ENCODE measurements at regions not wholly inside any gene's neighbourhood (a gene's known extent, or its start where the extent isn't known, plus 50 kb on each side); places are given as distances from the start of the nearest gene placed in this dataset.

DNA sequence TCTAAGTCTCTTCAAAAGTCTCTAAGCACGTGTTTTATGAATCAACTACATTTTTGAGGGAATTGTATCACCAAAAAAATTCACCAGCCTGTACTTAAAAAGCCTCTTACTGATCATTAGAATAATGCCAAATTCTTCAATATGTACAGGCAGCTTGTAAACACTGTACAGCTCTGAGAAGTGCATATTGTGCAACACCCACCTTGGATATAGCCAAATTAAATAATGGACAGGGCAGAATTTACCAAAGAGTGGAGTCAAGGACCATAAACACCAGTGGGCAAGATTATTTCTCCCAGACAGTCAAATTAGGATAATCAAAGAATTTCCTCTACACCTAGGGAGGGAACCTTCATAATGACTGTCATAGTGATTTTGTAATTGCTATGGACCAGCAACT is 338.2 kb downstream of the NR4A2 start:
- H3K9me3 ChIP-seq (ENCODE audit: control insufficient read depth, insufficient read depth, low read length), result peaks cover 2% of the 10 kb centered on the region; the same call in 1 of the 2 replicates
- H4K20me1 ChIP-seq (ENCODE audit: insufficient read depth, low read length), result no peaks in the 10 kb centered on the region
- no peaks in the 10 kb centered on the region for H3K9me1 ChIP-seq (ENCODE audit: insufficient read depth, low read length)
- H3K4me3 ChIP-seq (ENCODE audit: insufficient read depth, low read depth, low read length), result no peak overlapping the region
- no peaks in the 10 kb centered on the region for H3K79me1 ChIP-seq (ENCODE audit: low read depth in 1 of 2, low read length in 2 of 2)
- H4K91ac ChIP-seq (ENCODE audit: insufficient read depth, low read depth, low read length), result no peak overlapping the region
- H2AFZ ChIP-seq (replicated peaks; ENCODE audit: low read length, poor library complexity), result no peak overlapping the region
- H3K4me1 ChIP-seq (ENCODE audit: control insufficient read depth, insufficient read depth, low read length), result no peaks in the 10 kb centered on the region
- H3K27ac ChIP-seq (ENCODE audit: insufficient read depth, low read length), result no peak overlapping the region
- no peak overlapping the region for H3K23ac ChIP-seq (ENCODE audit: low read depth, low read length)
- ATAC-seq (ENCODE audit: low read depth) (no peak), DNase-seq (no peak)
- no peak overlapping the region for H2BK120ac ChIP-seq (ENCODE audit: low read depth, low read length)
- no peak overlapping the region for H2AK5ac ChIP-seq (ENCODE audit: low read depth, low read length)
- intact Hi-C loops (cut with micrococcal nuclease), result no loop called here
- no peak overlapping the region for H3K9ac ChIP-seq (ENCODE audit: low read depth, low read length)
- POLR2A ChIA-PET (ENCODE audit: unreplicated experiment), result no interaction called here
- H2BK20ac ChIP-seq (ENCODE audit: low read depth, low read length), result no peak overlapping the region
- dilution Hi-C loops (cut with HindIII; ENCODE audit: low sequenced_read_pairs, unreplicated experiment), result no loop called here
- H4K8ac ChIP-seq (ENCODE audit: low read depth in 2 of 2, low read length in 2 of 2), result no peak overlapping the region
- no peak overlapping the region for H3K18ac ChIP-seq (ENCODE audit: low read depth, low read length)
- H3K27me3 ChIP-seq (ENCODE audit: control insufficient read depth, insufficient read depth, low read length), result no peaks in the 10 kb centered on the region
- CTCF ChIA-PET, result no interaction called here
- H2BK5ac ChIP-seq (ENCODE audit: low read depth, low read length, poor library complexity, severe bottlenecking), result no peak overlapping the region
- BruUV-seq (replicated peaks), result no TSS peak
- TF ChIP-seq MAFK (IDR thresholded peaks at IDR 0.05; ENCODE audit: low read depth, low read length) (no peak), ELK1 (IDR thresholded peaks at IDR 0.05; ENCODE audit: borderline replicate concordance, low read depth, low read length) (no peak), BHLHE40 (IDR thresholded peaks at IDR 0.05; ENCODE audit: low read depth, low read length) (no peak), MAZ (IDR thresholded peaks at IDR 0.05; ENCODE audit: borderline replicate concordance, low read depth, low read length) (no peak), SMC3 (IDR thresholded peaks at IDR 0.05; ENCODE audit: low read depth, low read length) (no peak), NFE2L2 (IDR thresholded peaks at IDR 0.05; ENCODE audit: low read depth, low read length) (no peak), POLR2A (IDR thresholded peaks at IDR 0.05; ENCODE audit: low read depth, low read length) (no peak), RFX5 (IDR thresholded peaks at IDR 0.05; ENCODE audit: low read depth, low read length) (no peak), CEBPB (IDR thresholded peaks at IDR 0.05; ENCODE audit: low read depth, low read length) (no peak)
- H3K56ac ChIP-seq (ENCODE audit: extremely low read depth, insufficient read depth, low read length), result no peak overlapping the region
- H3K4ac ChIP-seq (ENCODE audit: low read depth, low read length), result no peak overlapping the region
- in situ Hi-C loops (cut with MboI; ENCODE audit: low sequenced_read_pairs), result no loop called here
- no peaks in the 10 kb centered on the region for H3K36me3 ChIP-seq (ENCODE audit: control insufficient read depth, insufficient read depth, low read length)
- H4K5ac ChIP-seq (ENCODE audit: low read depth, low read length), result no peak overlapping the region
- no peak overlapping the region for H2AK9ac ChIP-seq (replicated peaks; ENCODE audit: low read depth, low read length, poor library complexity)
- H2BK15ac ChIP-seq (ENCODE audit: low read depth, low read length), result no peak overlapping the region
- H3K4me2 ChIP-seq (ENCODE audit: low read depth, low read length), result no peak overlapping the region
- no CpG with 5 or more reads among the region's 1 CpG for WGBS, 2 experiments (ENCODE audit: extremely low coverage in 2 of 2, insufficient read length in 1 of 2)
- H3K14ac ChIP-seq (replicated peaks; ENCODE audit: low read depth, low read length), result no peak overlapping the region

All from IMR-90 (cell line).